Esophagus muscularis mucosa (tissue), 4 donors: ENCODE measurements at regions not wholly inside any gene's neighbourhood (a gene's known extent, or its start where the extent isn't known, plus 50 kb on each side); places are given as distances from the start of the nearest gene placed in this dataset.

Experiments
- DNase-seq: peaks from one replicate; pipeline ENCODE4 v3.0.0-alpha.2; 2017; ENCODE audit errors: extremely low spot score
- H3K27ac ChIP-seq, 4 donors: fragments of 200-600 bp; sonication (generic); replicated peaks in 1 of 4; 1 replicate in 3 of 4; 2 replicates in 1 of 4; pipeline ENCODE4 v1.5.1; 2016 to 2019; ENCODE audit warnings: mild to moderate bottlenecking in 1 of 4
- H3K27me3 ChIP-seq, 4 donors: fragments of 200-600 bp; sonication (generic); one replicate each; pipeline versions ENCODE4 v1.5.1 to v1.6.0; 2016 to 2019
- H3K36me3 ChIP-seq, 4 donors: fragments of 200-600 bp; sonication (generic); one replicate each; pipeline ENCODE4 v1.5.1; 2016 to 2019
- H3K4me1 ChIP-seq, 4 donors: fragments of 200-600 bp; sonication (generic); one replicate each; pipeline ENCODE4 v1.5.1; 2016 to 2019
- H3K4me3 ChIP-seq, 4 donors: fragments of 200-600 bp; sonication (generic); 1 replicate in 2 of 4; 2 replicates in 2 of 4; pipeline ENCODE4 v1.5.1; 2016 to 2019; ENCODE audit warnings: mild to moderate bottlenecking in 4 of 4, moderate library complexity in 1 of 4
- H3K9me3 ChIP-seq, 4 donors: fragments of 200-600 bp; sonication (generic); 1 replicate in 3 of 4; 2 replicates in 1 of 4; pipeline ENCODE4 v1.5.1; 2016 to 2019
- CTCF ChIP-seq, 3 experiments: fragments of 200-600 bp in 2 of 3; fragments of 450-650 bp in 1 of 3; sonication (generic) in 2 of 3; IDR thresholded peaks; one replicate each; pipeline ENCODE4 v1.5.1; 2017 to 2019; ENCODE audit warnings: antibody characterized with exemption in 3 of 3, mild to moderate bottlenecking in 2 of 3, moderate library complexity in 1 of 3
- EP300 ChIP-seq: sonication (generic); formaldehyde crosslinking; IDR thresholded peaks from one replicate; pipeline ENCODE4 v1.6.1; 2017; ENCODE audit warnings: antibody characterized with exemption
- POLR2A ChIP-seq: fragments of 450-650 bp; IDR thresholded peaks from one replicate; pipeline ENCODE4 v1.6.1; 2017; ENCODE audit warnings: antibody characterized with exemption, moderate library complexity, mild to moderate bottlenecking, low read depth
- POLR2AphosphoS5 ChIP-seq, 2 donors: sonication (generic); formaldehyde crosslinking; IDR thresholded peaks; one replicate each; pipeline ENCODE4 v1.6.1; 2017; ENCODE audit warnings: antibody characterized with exemption in 2 of 2
- WGBS: methylation state at CpG from one replicate; pipeline ENCODE4 v1.1.5; 2018; 5-methylcytosine and 5-hydroxymethylcytosine counted together
- intact Hi-C: fragments of 100-400 bp; cut with DNase I; formaldehyde crosslinking; loops from one replicate; pipeline ENCODE4 v1.15.1; 2023

- no peaks in the 10 kb centered on the region for H3K9me3 ChIP-seq
- WGBS = 50% methylated on average over 12 of the region's 12 CpGs
- H3K27ac ChIP-seq = no peak overlapping the region
- intact Hi-C loops = no loop called here
- no peaks in the 10 kb centered on the region for H3K27me3 ChIP-seq
- no peaks in the 10 kb centered on the region for H3K36me3 ChIP-seq
- DNase-seq = no peak
- TF ChIP-seq CTCF (IDR thresholded peaks at IDR 0.05) (no peak), EP300 (no peak), POLR2AphosphoS5 (IDR thresholded peaks at IDR 0.05) (no peak), POLR2A (no peak)
- no peak overlapping the region for H3K4me3 ChIP-seq
- H3K4me1 ChIP-seq = peaks cover 0 to 16% (median 11%) of the 10 kb centered on the region in 4 donors
Observed at GRCh38 chr6:41488433-41489119, 57.6 kb upstream of the FOXP4 start.

GRCh38 chr6:41489120-41489851 is 56.9 kb upstream of the FOXP4 start:
- Histone ChIP-seq H3K27me3 (no peaks in the 10 kb centered on the region), H3K9me3 (no peaks in the 10 kb centered on the region), H3K4me1 (peaks cover 0 to 16% (median 11%) of the 10 kb centered on the region in 4 donors), H3K36me3 (no peaks in the 10 kb centered on the region), H3K4me3 (no peak overlapping the region), H3K27ac (no peak overlapping the region)
- 71% methylated on average over 16 of the region's 16 CpGs for WGBS
- no peak for DNase-seq
- TF ChIP-seq POLR2A (no peak), CTCF (IDR thresholded peaks at IDR 0.05) (no peak), EP300 (no peak), POLR2AphosphoS5 (IDR thresholded peaks at IDR 0.05) (no peak)
- intact Hi-C loops = no loop called here

- H3K9me3 ChIP-seq = no peaks in the 10 kb centered on the region
- no peak for TF ChIP-seq EP300
- TF ChIP-seq POLR2A = no peak
- no peak for TF ChIP-seq CTCF (IDR thresholded peaks at IDR 0.05)
- TF ChIP-seq POLR2AphosphoS5 (IDR thresholded peaks at IDR 0.05) = no peak
- peaks cover 0 to 5% (median 0%) of the 10 kb centered on the region in 4 donors for H3K27me3 ChIP-seq
- peaks cover 0 to 16% (median 11%) of the 10 kb centered on the region in 4 donors for H3K4me1 ChIP-seq
- no peak for DNase-seq
- H3K4me3 ChIP-seq = no peak overlapping the region
- intact Hi-C loops = no loop called here
- no peaks in the 10 kb centered on the region for H3K36me3 ChIP-seq
- no peak overlapping the region for H3K27ac ChIP-seq
- WGBS = 63% methylated on average over 16 of the region's 16 CpGs
Observed at GRCh38 chr6:41492261-41492891, 53.8 kb upstream of the FOXP4 start.

- no peak overlapping the region for H3K27ac ChIP-seq
- WGBS = 69% methylated on average over 15 of the region's 16 CpGs
- intact Hi-C loops = no loop called here
- H3K4me1 ChIP-seq = peaks cover 0 to under 1% (median 0%) of the 10 kb centered on the region in 4 donors
- TF ChIP-seq POLR2AphosphoS5 (IDR thresholded peaks at IDR 0.05) (no peak), POLR2A (no peak), CTCF (IDR thresholded peaks at IDR 0.05) (no peak), EP300 (no peak)
- DNase-seq = no peak
- H3K4me3 ChIP-seq = no peak overlapping the region
- peaks cover 0 to 5% (median 0%) of the 10 kb centered on the region in 4 donors for H3K27me3 ChIP-seq
- H3K9me3 ChIP-seq = no peaks in the 10 kb centered on the region
- no peaks in the 10 kb centered on the region for H3K36me3 ChIP-seq
Observed at GRCh38 chr6:41494212-41495110, 51.7 kb upstream of the FOXP4 start.
